Caco-2 (cell line): ENCODE measurements at regions not wholly inside any gene's neighbourhood (a gene's known extent, or its start where the extent isn't known, plus 50 kb on each side); places are given as distances from the start of the nearest gene placed in this dataset.

Experiments used
- BruUV-seq: library from RNA; stranded (reverse); fragments of 400-500 nt; replicated peaks from 2 replicates; lab custom pipeline; 2021; lab: Mats Ljungman, UMichigan
- CTCF ChIA-PET: fragments of 300-600 bp; sonication (Branson Sonifier 250); formaldehyde crosslinking; loops from one replicate; lab custom pipeline; 2022; ENCODE audit warnings: antibody characterized with exemption; lab: Charles Lee
- POLR2A ChIA-PET: fragments of 300-600 bp; sonication (Branson Sonifier 250); formaldehyde crosslinking; loops from one replicate; lab custom pipeline; 2022; ENCODE audit warnings: antibody characterized with exemption; lab: Charles Lee
- DNase-seq, 2 experiments: peaks; one replicate each; pipeline versions ENCODE4 v3.0.0 to v3.0.0-alpha.2; 2020 to 2022
- H3K27me3 ChIP-seq: replicated peaks from 2 replicates; pipeline ENCODE4 v1.6.0; 2011; ENCODE audit warnings: low read length; ENCODE audit not compliant: control insufficient read depth, insufficient read depth
- H3K36me3 ChIP-seq: 2 replicates; pipeline ENCODE4 v1.5.1; 2011; ENCODE audit warnings: low read length; ENCODE audit not compliant: control insufficient read depth, insufficient read depth
- H3K4me1 ChIP-seq: fragments of 250-450 bp; sonication (Bioruptor Pico); 2 replicates; pipeline ENCODE4 v1.5.1; 2020; ENCODE audit warnings: mild to moderate bottlenecking
- H3K4me3 ChIP-seq: 2 replicates; pipeline ENCODE4 v1.5.1; 2011; ENCODE audit warnings: low read depth, mild to moderate bottlenecking, control low read depth, low read length
- H3K9me3 ChIP-seq: fragments of 250-450 bp; sonication (Bioruptor Pico); 2 replicates; pipeline ENCODE4 v1.5.1; 2020; ENCODE audit warnings: mild to moderate bottlenecking, moderate library complexity
- H3K27ac Mint-ChIP-seq: one replicate; pipeline ENCODE4 v1.8.0; 2022; ENCODE audit warnings: mixed read lengths; ENCODE audit not compliant: unreplicated experiment
- H3K27me3 Mint-ChIP-seq: one replicate; pipeline ENCODE4 v1.8.0; 2022; ENCODE audit warnings: mixed read lengths; ENCODE audit not compliant: insufficient read depth, unreplicated experiment
- H3K36me3 Mint-ChIP-seq: one replicate; pipeline ENCODE4 v1.8.0; 2022; ENCODE audit warnings: mild to moderate bottlenecking, mixed read lengths; ENCODE audit not compliant: insufficient read depth, unreplicated experiment
- H3K4me1 Mint-ChIP-seq: one replicate; pipeline ENCODE4 v1.8.0; 2022; ENCODE audit warnings: low read depth, mixed read lengths; ENCODE audit not compliant: unreplicated experiment
- H3K4me3 Mint-ChIP-seq: one replicate; pipeline ENCODE4 v1.8.0; 2022; ENCODE audit warnings: mild to moderate bottlenecking, moderate library complexity, mixed read lengths; ENCODE audit not compliant: unreplicated experiment
- H3K9me3 Mint-ChIP-seq: one replicate; pipeline ENCODE4 v1.8.0; 2022; ENCODE audit warnings: mixed read lengths; ENCODE audit not compliant: unreplicated experiment
- intact Hi-C: fragments of 100-400 bp; cut with micrococcal nuclease; formaldehyde crosslinking; loops from one replicate; pipeline ENCODE4 v1.10.0; 2022; ENCODE audit not compliant: unreplicated experiment
- TF ChIP-seq, protein P1 (sequence below), 2 experiments: fragments of 200-600 bp in 1 of 2; IDR thresholded peaks; 1 replicate in 1 of 2; 2 replicates in 1 of 2; pipeline versions ENCODE4 v1.5.1 to v1.8.0; 2011 to 2022; ENCODE audit warnings: antibody characterized with exemption in 1 of 2, control low read depth in 1 of 2, inconsistent platforms in 1 of 2, low read depth in 1 of 2, low read length in 1 of 2, mild to moderate bottlenecking in 1 of 2, moderate library complexity in 1 of 2; ENCODE audit not compliant: insufficient read depth in 1 of 2, severe bottlenecking in 1 of 2, unreplicated experiment in 1 of 2

DNA sequence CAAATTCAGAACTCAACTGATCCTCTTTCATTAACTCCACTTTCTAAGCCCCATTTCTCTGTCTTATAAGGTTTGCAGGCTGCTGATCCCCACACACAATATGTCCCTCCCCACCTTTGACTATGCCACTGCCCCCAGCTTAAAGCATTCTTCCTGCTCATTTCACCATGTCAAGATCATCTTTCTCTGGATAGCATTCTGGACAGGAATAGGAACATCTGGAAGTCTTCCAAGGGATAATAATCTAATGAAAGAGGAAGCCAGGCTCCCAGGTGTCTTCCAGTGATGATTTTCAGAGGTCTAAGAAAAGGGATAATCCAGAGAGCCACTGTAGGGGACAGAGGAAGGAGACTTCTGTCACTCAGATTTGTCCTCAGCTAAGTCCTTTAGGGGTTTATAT lies 54.6 kb upstream of the GALNT15 start:
- H3K4me3 ChIP-seq = no peak overlapping the region
- H3K36me3 ChIP-seq = no peaks in the 10 kb centered on the region
- ChIA-PET CTCF (no interaction called here), POLR2A (no interaction called here)
- Mint-ChIP-seq H3K4me1 (no peaks in the 10 kb centered on the region), H3K36me3 (no peaks in the 10 kb centered on the region), H3K27me3 (no peaks in the 10 kb centered on the region), H3K9me3 (no peaks in the 10 kb centered on the region), H3K4me3 (no peak overlapping the region), H3K27ac (no peak overlapping the region)
- TF ChIP-seq, protein P1, sequence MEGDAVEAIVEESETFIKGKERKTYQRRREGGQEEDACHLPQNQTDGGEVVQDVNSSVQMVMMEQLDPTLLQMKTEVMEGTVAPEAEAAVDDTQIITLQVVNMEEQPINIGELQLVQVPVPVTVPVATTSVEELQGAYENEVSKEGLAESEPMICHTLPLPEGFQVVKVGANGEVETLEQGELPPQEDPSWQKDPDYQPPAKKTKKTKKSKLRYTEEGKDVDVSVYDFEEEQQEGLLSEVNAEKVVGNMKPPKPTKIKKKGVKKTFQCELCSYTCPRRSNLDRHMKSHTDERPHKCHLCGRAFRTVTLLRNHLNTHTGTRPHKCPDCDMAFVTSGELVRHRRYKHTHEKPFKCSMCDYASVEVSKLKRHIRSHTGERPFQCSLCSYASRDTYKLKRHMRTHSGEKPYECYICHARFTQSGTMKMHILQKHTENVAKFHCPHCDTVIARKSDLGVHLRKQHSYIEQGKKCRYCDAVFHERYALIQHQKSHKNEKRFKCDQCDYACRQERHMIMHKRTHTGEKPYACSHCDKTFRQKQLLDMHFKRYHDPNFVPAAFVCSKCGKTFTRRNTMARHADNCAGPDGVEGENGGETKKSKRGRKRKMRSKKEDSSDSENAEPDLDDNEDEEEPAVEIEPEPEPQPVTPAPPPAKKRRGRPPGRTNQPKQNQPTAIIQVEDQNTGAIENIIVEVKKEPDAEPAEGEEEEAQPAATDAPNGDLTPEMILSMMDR (IDR thresholded peaks at IDR 0.05; ENCODE audit: insufficient read depth in 1 of 2, low read depth in 1 of 2, low read length in 1 of 2, severe bottlenecking in 1 of 2, unreplicated experiment in 1 of 2) = no peak
- DNase-seq = no peak
- BruUV-seq = no TSS peak
- intact Hi-C loops = no loop called here
- H3K4me1 ChIP-seq = no peaks in the 10 kb centered on the region
- H3K27me3 ChIP-seq = no peaks in the 10 kb centered on the region
- no peaks in the 10 kb centered on the region for H3K9me3 ChIP-seq

DNA sequence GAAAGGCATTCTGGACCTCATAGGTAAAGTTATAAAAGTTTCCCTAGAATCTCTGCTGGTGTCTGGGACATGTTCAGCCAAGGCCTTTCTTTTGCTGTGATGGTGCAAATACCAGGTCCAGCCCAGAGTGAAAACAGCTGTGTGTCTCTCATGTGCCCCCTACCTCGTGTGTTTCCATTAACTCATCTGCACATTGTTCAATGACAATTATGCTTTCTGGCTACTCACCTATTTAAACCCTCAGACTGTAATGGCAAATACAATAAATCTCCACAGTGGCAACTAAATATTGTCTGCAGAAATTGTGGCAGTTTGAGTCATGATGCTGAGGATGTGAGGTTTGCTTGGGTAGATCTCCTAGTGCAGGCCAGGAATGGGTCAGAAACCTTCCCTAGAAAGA lies 53.1 kb upstream of the GALNT15 start:
- intact Hi-C loops = no loop called here
- H3K27ac Mint-ChIP-seq = no peak overlapping the region
- no peaks in the 10 kb centered on the region for H3K27me3 ChIP-seq
- no TSS peak for BruUV-seq
- no peaks in the 10 kb centered on the region for H3K36me3 Mint-ChIP-seq
- no peaks in the 10 kb centered on the region for H3K9me3 ChIP-seq
- no peak for DNase-seq
- ChIA-PET CTCF (no interaction called here), POLR2A (no interaction called here)
- H3K9me3 Mint-ChIP-seq = no peaks in the 10 kb centered on the region
- no peaks in the 10 kb centered on the region for H3K4me1 ChIP-seq
- H3K4me3 ChIP-seq = no peak overlapping the region
- no peaks in the 10 kb centered on the region for H3K4me1 Mint-ChIP-seq
- no peak overlapping the region for H3K4me3 Mint-ChIP-seq
- TF ChIP-seq, protein P1 (IDR thresholded peaks at IDR 0.05; ENCODE audit: insufficient read depth in 1 of 2, low read depth in 1 of 2, low read length in 1 of 2, severe bottlenecking in 1 of 2, unreplicated experiment in 1 of 2) = no peak
- no peaks in the 10 kb centered on the region for H3K36me3 ChIP-seq
- no peaks in the 10 kb centered on the region for H3K27me3 Mint-ChIP-seq

DNA sequence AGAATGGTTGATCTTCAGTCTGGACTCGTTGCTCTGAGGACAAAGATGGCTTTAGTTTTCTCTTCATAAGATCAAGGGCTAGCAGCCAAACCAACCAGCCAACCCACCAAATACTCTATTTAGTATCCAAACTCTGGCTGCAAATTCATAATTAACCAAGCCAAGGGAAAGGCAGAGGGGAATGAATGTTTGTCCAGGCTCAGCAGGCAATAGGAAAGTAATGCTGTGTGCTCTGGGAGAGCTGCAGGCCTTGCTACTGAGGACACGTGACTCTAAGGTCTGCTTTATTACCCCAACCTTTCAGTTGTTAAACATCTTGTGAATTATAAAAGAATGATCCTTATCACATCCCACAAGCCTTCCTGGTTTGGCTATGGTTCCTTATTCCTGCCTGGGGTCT lies 52.3 kb upstream of the GALNT15 start:
- Histone ChIP-seq H3K9me3 (no peaks in the 10 kb centered on the region), H3K4me3 (no peak overlapping the region), H3K4me1 (no peaks in the 10 kb centered on the region), H3K27me3 (no peaks in the 10 kb centered on the region), H3K36me3 (no peaks in the 10 kb centered on the region)
- BruUV-seq = no TSS peak
- no peak for DNase-seq
- Mint-ChIP-seq H3K27me3 (no peaks in the 10 kb centered on the region), H3K4me1 (no peaks in the 10 kb centered on the region), H3K9me3 (no peaks in the 10 kb centered on the region), H3K36me3 (no peaks in the 10 kb centered on the region), H3K27ac (no peak overlapping the region), H3K4me3 (no peak overlapping the region)
- intact Hi-C loops = no loop called here
- TF ChIP-seq, protein P1 (IDR thresholded peaks at IDR 0.05; ENCODE audit: insufficient read depth in 1 of 2, low read depth in 1 of 2, low read length in 1 of 2, severe bottlenecking in 1 of 2, unreplicated experiment in 1 of 2) = no peak
- ChIA-PET POLR2A (no interaction called here), CTCF (no interaction called here)
